Epithelial cell of prostate (primary cell): ENCODE measurements at regions not wholly inside any gene's neighbourhood (a gene's known extent, or its start where the extent isn't known, plus 50 kb on each side); places are given as distances from the start of the nearest gene placed in this dataset.

ENCODE experiments used
- DNase-seq: peaks from one replicate; pipeline ENCODE4 v3.0.0-alpha.2; 2011; ENCODE audit warnings: low read depth, low spot score
- H3K27ac ChIP-seq: fragments of 450-650 bp; 2 replicates; pipeline ENCODE4 v1.5.1; 2017; ENCODE audit warnings: mild to moderate bottlenecking

DNA sequence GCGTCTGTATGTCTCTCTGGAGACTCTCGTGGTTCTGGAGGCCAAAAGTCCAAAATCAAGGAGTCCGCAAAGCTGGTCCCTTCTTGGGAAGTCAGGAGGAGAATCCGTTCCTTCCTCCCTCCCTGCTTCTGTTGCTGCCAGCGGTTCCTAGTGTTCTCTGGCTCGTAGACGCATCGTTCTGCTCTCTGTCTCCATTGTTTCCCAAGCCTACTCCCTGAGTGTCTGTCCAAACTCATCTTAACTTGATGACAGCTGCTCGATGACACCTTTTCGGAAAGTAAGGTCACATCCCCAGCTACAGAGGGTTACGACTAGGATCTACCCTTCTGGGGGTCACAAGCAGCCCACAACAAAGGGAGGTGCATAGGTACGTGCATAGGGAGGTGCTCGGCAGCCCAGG is 80.7 kb upstream of the FOXF1 start:
- H3K27ac ChIP-seq: no peak overlapping the region
- DNase-seq: no peak

DNA sequence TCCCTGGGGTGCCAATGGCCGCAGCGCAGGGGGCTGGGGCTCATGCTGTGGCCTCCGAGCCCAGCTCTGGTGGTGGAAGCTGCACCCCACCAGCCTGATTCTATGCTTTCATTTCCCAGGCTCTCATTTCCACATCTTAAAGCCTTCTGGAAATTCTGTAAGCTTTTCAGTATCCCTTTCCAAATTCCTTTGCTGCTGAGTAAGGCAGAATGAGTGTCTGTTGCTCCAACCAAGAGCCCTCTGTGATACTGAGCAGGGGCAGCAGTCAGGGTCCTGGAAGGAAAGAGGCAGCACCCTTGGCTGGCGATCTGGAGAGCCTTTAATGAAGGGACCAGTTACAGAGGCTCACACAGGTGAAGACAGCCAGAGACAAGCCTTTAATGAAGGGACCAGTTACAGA is 79.5 kb upstream of the FOXF1 start:
- DNase-seq: no peak

DNA sequence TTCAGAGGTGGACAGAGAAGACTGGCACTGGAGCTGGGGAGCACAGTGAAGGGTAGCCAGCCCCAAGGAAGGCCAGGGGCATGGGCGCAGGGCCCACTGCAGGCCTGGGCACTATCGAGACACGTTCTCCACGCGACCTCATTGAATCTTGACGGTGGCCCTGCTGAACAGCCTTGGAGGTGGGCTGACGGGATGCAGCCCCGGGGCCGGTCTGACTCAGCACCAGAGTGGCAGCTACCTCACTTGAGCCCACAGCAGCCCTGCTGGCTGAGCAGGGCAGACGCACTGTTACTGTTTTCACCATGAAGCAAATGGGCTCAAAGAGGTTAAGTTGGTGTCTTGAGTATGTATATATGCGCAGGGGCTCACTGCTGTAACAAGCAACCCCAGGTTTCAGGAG is 78.8 kb upstream of the FOXF1 start:
- no peak overlapping the region for H3K27ac ChIP-seq
- no peak for DNase-seq

More for the DNA sequence above, 79.5 kb upstream of the FOXF1 start:
- H3K27ac ChIP-seq: no peak overlapping the region

DNA sequence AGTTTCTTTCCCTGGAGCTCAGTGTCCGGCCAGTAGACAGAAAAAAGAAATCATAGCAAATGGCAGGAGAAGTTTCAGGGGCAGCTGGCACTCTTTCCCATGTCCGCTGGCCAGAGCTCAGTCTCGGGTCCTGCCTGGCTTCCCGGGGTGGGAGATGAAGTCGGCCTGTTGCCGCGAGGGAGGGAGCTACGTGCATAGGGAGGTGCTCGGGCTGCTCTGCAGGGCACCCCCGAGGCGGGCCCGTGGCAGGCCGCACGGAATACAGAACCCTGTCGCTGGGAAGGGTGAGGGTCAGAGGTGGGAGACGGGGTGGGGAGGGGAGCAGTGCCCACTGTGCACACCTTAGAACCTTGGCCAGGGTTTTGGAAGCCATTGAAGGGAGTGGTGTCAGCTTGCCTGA is 78.3 kb upstream of the FOXF1 start:
- no peak for DNase-seq
- no peak overlapping the region for H3K27ac ChIP-seq

DNA sequence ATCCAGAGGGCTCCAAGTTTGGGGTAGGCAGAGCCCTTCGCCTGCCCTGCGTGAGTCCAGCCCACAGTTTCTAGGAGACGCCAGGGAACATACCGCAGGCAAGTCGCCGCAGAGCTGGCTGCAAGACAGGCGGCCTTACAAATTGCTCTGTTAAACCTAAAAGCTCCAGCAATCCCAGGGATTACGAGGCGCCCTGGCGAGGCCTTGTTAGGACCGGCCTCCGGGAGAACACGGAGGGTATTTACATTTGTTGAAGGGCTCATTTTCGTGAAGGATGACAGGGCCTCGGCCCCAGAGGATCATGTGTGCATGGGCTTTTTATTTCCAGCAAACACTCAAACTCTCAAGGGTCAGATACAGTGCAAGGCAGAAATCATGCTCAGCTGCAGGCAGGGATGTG is 77.6 kb upstream of the FOXF1 start:
- DNase-seq: no peak
- H3K27ac ChIP-seq: no peak overlapping the region

DNA sequence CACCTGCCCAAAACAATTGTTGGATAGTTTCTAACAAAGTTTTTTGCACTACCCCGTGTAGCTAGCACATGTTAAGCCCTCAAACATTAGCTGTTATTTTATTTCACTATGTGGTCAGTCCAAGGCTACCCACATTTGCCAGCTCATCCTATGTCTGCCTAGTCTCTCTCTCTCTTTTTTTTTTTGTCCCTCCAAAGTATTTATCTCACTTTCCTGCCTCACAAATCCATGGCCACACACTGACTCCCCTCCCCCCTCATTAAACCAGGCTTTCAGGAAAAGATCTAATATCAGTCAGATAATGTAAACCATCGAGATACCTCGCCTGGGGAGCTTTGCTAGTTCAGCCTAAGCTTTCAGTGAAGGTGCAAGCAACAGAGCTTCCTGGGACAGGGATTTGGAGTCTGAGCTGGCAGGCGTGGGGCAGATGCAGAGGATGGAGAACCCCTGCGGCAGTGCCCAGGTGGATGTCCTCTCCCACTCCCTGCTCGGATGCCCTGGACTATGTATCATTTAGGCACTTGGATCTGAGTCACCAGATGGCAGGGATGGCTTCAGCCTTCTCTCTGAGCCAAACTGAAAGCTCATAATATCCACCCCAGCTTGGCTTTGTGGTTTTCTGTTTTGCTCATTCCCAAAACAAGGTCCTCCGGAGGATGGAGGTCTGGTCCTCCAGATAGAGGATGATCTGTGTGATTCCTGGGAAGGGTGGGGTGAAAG is 73.7 kb upstream of the FOXF1 start:
- H3K27ac ChIP-seq: no peak overlapping the region
- no peak for DNase-seq

DNA sequence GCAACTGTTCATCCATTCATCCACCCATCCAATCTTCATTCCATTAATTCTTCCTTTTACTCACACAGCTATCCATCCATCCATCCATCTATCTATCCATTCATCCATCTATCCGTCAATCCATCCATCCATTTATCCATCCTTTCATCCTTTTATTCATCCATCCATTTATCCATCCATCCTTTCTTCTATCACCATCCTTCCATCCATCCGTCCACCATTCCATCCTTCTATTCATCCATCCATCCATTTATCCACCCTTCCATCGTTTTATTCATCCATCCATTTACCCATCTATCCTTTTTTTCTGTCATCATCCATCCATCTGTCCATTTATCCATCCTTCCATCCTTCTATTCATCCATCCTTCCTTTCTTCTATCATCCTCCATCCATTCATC is 73.0 kb upstream of the FOXF1 start:
- H3K27ac ChIP-seq: no peak overlapping the region
- DNase-seq: no peak

DNA sequence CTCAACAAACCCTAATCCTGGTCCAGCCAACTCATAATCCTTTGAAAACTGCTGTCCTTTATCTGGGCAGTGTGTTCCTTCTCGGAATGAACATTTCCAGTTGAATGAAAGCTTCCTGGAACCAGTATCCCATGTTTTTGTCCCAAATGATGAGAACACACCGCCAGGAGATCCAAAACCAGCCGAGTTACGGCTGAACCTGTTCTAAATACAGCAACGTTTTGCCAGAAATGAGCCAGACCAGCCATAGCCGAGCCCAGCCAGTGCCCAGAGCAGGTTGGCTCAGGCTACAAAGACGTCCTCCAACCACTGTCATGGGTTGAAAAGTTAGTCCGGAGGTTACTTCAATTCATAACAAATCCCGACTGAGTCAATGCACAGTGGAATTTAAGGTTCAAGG is 67.6 kb upstream of the FOXF1 start:
- DNase-seq: no peak
- H3K27ac ChIP-seq: no peak overlapping the region

DNA sequence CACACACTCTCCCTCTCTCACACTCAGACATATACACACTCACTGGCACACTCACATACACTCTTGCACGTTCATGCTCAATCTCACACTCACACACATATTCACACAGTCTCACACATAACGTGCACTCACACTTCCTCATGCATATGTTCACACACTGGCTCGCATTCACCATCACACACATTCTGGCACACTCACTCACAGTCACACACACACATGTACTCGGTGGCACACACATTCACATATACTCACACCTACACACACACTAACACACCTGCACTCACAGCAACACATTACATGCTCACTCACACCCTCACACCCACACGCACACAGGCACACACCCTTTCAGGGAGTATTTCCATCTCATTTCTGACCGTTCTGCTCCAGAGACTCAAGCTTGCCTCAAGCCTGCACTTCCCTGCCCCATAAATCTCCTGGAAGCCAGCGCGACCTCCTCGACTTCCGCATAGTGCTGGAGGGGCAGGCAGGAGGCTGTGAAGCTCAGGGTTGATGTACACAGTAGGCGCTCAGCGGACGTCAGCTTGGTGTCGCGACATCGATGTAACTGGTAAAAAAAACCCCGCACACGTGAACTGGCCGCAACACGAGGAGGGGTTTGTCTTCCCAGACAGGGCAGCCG is 66.7 kb upstream of the FOXF1 start:
- no peak for DNase-seq
- no peak overlapping the region for H3K27ac ChIP-seq

DNA sequence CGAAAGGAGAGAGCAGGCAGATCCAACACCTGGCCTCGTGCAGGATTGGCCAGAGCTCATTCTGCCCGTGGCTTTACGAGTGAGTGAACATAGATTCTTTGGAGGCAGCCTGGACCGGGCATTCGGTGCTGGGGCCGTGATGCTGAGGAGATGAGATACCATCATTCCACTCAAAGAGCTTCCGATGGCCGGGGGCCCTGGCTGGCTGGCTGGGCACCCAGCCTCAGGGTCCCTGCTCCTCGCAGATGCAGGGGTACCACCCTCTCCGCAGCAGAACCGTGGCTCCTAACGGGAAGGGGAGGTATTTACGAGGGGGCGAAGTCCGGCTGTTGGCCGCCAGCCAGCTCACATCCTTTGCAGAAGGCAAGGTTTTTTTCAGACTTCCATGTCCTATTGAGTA is 66.1 kb upstream of the FOXF1 start:
- no peak for DNase-seq

DNA sequence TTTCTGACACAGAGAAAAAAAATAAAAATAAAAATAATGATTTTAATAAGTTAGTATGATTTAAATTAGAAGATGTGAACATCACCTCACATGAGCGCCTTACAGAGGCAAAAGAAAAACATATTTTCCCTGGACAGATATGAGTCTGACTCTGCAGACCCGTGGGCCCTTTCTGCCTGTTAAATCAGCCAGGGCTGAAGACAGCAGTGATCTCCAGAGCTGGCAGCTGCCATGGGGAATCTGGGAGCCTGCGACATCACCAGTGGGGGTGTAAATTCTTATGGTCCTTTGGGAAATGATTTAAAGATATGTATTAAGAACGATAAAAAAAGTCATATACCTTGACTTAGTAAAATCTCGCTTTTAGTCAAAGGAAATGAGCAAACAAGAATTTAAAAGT is 65.7 kb upstream of the FOXF1 start:
- no peak for DNase-seq

More for the DNA sequence above, 66.1 kb upstream of the FOXF1 start:
- H3K27ac ChIP-seq: no peak overlapping the region

DNA sequence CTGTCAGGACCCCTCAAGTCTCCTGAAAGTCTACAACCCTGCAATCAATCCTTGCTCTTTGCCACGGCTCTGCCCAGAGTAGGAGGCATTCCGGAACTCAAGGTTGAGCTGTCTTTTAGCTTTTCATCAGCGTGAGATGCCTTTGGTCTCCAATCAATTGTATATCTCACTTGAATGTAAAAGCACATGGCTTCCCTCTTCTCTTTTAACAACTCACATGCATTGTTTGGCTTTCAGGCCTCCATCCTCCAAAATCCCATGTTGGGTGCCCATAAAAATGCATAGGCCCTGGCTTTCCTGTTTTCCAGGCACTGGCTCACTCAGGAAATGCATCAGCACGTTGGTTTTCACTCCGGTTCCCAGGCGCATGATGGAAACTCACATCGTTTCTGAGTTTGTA is 64.0 kb upstream of the FOXF1 start:
- H3K27ac ChIP-seq: no peak overlapping the region
- DNase-seq: no peak

More for the DNA sequence above, 65.7 kb upstream of the FOXF1 start:
- H3K27ac ChIP-seq: no peak overlapping the region

DNA sequence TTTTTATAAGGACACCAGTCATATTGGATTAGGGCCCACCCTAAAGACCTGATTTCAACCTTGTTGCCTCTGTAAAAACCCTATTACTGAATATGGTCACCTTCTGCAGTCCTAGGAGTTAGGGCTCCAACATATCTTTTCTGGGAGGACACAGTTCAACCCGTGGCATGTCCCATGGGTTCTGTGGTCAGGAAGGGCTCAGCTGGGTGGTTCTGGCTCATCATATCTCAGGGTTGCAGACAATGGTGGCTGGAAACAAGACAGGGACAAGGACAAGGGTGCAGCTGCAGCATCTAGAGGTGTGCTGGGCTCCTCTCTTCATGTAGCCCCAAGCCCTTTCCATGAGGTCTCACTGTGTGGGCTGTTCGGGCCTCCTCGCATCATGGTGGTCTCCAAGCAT is 63.1 kb upstream of the FOXF1 start:
- no peak overlapping the region for H3K27ac ChIP-seq
- DNase-seq: no peak

DNA sequence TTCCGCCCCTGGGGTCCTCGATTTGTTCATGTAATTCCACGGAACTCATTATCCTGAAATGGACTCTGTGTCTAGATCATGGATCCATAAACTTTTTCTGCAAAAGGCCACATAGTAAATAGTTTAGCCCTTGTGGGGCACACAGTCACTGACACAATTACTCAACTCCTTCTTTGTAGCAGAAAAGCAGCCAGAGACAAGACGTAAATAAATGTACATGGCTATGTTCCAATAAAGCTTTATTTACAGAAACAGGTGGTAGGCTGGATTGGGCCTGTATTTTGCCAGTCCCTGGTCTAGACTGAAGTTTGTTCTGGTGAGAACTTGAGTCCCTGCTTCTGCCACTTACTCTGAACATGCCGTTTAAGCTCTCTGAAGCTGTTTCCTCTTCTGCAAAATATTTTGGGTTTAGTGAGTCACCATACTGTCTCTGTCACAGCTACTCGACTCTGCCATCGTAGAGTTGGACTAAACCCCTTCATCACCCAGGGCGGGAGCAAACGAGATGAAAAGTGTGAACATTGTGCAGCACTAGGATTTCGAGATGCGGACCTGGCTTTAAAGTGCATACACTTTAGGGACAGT is 61.9 kb upstream of the FOXF1 start:
- no peak for DNase-seq
- no peak overlapping the region for H3K27ac ChIP-seq

DNA sequence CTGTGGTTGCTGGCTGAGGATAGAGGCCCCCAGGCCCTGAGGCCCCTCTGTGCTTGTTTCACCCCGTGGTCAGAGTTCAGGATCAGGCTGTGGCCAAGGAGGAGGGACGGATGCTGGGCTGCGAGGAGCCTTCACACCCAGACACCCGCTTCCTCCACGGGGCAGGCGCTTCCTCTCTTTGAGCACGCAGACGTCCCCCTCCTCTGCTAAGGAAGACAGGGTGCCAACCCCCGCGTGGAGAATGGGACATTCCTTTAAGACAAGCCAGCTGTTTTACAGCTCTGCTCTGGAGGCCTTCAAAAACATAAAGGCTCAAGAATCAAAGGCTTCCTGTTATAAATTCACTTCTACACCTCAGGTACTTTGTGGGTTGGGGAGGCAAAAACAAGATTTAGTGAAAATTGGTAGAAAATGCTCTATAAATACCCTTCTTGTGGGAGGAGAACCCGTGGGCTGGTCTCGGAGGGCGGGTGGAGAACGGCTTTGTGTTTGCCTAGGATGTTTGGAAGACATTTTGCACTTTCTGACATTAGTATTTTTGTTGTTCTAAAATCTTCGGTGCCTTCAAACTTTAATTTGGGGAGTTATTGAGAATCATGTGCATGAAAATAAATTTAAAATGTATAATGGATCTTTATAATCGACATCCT is 60.8 kb upstream of the FOXF1 start:
- no peak for DNase-seq
- no peak overlapping the region for H3K27ac ChIP-seq

DNA sequence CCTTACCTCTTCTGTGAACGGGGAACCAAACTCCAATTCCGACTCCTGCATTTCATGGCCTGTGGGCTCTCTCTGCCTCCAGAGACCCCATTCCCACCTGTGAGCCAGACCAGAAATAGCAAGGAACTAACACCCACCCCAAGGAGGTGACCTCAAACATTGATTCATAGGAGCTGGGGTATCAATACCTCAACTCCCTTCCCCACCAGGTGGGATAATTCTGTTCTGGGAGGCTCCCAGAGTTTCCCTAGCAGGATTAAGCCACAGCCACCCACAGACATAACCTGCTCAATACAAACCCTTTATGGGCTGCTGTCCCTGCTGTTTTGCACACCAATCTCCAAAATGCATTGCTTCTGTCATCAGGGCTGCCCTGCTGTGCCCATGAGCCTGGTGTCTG is 59.6 kb upstream of the FOXF1 start:
- DNase-seq: no peak
- H3K27ac ChIP-seq: no peak overlapping the region

DNA sequence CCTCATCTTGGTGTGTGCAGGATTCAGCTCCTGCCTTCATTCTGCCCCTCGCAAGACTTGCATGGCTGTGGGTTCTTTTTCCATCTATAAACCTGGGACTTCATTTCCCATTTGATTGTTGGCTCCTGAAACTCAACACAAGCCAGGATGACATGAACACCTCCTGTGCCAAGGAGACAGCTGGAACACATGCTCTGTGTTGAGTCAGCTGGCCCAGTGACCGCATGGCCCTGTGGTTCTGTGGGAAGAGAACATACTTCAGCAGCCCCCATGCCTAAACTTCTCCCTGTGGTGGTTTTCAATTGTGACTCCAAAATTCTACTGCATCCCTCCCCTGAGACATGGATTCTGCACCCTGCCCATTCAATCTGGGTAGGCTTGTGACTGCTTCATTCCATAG is 57.9 kb upstream of the FOXF1 start:
- no peak overlapping the region for H3K27ac ChIP-seq
- no peak for DNase-seq

DNA sequence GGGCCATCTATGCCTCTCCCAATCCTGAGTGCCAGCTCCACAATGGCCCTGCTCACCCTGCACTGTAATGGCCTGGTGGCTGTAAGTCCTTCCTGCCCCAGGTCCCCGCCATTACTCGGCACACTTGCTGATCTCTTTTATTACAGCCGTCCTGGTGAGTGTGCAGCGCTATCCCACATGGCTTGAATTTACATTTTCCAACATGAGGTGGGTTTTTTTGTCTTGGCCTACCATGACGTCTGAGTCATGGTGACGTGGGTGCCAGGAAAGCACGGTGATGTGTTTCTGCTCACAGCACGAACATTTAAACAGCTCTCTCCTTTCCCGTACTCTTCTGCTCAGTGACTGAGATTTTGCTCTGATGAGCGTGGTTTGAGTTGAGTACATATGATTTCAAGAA is 55.2 kb upstream of the FOXF1 start:
- H3K27ac ChIP-seq: no peak overlapping the region

DNA sequence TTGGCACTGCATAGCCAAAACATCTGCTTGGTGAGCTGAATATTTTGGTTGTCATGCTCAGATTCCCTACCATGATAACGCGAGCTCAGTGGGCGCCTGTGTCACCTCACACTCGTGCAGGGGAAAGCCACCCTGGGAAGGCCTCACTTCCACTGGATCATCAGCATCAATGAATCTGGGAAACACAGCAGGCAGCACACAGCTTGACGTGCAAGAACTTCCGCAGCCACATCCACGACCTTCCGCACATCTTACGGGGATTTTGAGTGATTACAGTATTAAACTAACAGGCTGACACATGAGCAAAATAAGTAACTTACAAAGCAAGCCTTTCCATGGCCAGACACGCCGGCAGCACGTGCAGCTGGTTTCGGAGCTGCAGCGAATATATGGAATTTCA is 54.7 kb upstream of the FOXF1 start:
- no peak for DNase-seq
- no peak overlapping the region for H3K27ac ChIP-seq

More for the DNA sequence above, 55.2 kb upstream of the FOXF1 start:
- no peak for DNase-seq

DNA sequence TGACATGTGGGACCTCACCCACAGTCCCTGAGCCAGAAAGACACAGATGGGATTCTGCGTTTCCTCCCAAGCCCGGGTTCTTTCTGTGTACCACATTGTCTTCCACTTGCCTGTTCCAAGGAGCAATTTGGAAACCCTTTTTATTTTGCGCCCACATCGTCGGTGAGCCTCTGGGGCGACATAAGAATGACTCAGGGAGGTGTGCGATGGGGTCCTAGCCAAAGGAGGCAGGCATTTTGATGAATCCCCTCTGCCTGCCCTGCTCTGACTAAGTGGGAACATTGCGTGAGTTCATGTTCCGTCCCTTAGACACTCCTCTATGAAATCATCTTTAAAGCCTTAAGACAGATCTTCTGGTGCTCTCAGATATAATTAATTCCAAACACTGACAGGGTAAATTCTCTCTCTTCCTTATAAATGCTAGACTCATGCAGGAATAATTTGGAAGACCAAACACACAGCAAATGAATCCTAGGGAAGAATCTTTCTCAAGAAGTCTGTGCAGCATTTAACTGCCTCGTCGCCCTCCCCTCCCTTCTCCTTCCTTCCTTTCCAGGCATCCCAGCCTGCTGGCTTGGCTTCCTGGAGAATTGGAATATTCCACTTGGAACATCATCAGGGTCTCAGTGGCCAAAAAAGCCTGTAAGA is 52.7 kb upstream of the FOXF1 start:
- no peak overlapping the region for H3K27ac ChIP-seq
- DNase-seq: no peak
